Heart left ventricle (tissue), 13 donors: ENCODE measurements at regions not wholly inside any gene's neighbourhood (a gene's known extent, or its start where the extent isn't known, plus 50 kb on each side); places are given as distances from the start of the nearest gene placed in this dataset.

Experiments used
- POLR2A ChIP-seq, 2 donors: fragments of 450-650 bp; IDR thresholded peaks; one replicate each; pipeline ENCODE4 v1.6.1; 2017; ENCODE audit warnings: antibody characterized with exemption in 2 of 2, mild to moderate bottlenecking in 2 of 2, moderate library complexity in 2 of 2
- TF ChIP-seq, protein P1 (sequence below), 12 donors: fragments of 200-600 bp; sonication (generic) in 4 of 12; IDR thresholded peaks; one replicate each; pipeline versions ENCODE4 v1.5.0 to v1.8.0; 2018 to 2022; ENCODE audit warnings: antibody characterized with exemption in 12 of 12, mild to moderate bottlenecking in 5 of 12
- donor health status: ischemic (EF 13 %, LVEDD 7.1; RV severe dilation, severe dysfunction).
- donor health status: DM: no; HTN: yes; CAD: no.
- donor health status: DM: no; HTN: no; CAD: no.
- donor health status: ischemic (EF 25% LVEDD 6.9; RV normal size, moderate dysfunction).
- donor health status: ischemic (EF 25% LVEDD 5.7; RV mildly dilated, moderate dysfunction).
- donor health status: ischemic (EF 35%, LVEDD 5.7; RV mildly dilated, moderate dysfunction).
- donor health status: nonischemic (EF 11% LVEDD 7.7; RV severe dilation, severe dysfunction).
- donor health status: DM: yes; HTN: yes; CAD: no.
- donor health status: PGD.
- donor health status: ischemic (EF 29% LVEDD 5.4; RV normal size, mild dysfunction).
- donor health status: nonischemic (EF 23%, LVEDD 6.1; RV moderate dilation, normal function).

DNA sequence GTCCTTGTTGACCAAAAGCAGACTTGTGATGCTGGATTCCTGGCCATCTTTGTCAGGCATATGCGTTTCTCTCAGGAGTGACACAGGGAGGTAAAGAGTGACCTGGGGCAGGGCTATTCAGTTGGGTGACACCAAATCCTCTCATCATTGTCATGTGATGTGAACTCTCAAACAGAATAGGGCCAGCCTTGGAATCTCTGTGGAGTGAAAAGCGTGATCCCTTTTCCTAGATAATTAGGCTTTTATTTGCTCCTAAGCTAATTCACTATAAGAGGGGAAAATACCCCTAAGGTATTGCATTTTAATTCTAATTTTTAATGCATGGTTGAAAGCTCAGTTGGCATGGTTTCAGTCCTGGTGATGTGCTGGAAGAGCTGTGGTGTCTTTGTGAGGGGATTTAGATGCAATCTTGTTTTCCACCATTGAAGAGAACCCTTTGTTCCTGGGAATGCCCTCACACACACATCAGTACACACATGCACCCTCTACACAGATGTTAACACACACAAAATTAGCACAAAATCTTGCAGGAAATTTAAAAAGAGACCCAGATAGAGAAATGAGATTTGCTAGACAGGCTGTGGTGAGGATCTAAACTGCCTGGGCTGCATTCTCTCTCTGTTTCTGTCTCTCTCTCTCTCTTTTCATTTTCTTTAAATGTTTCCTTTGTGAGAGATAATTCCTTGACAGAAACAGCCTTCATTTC is 349.9 kb downstream of the TSN start:
- TF ChIP-seq, protein P1, sequence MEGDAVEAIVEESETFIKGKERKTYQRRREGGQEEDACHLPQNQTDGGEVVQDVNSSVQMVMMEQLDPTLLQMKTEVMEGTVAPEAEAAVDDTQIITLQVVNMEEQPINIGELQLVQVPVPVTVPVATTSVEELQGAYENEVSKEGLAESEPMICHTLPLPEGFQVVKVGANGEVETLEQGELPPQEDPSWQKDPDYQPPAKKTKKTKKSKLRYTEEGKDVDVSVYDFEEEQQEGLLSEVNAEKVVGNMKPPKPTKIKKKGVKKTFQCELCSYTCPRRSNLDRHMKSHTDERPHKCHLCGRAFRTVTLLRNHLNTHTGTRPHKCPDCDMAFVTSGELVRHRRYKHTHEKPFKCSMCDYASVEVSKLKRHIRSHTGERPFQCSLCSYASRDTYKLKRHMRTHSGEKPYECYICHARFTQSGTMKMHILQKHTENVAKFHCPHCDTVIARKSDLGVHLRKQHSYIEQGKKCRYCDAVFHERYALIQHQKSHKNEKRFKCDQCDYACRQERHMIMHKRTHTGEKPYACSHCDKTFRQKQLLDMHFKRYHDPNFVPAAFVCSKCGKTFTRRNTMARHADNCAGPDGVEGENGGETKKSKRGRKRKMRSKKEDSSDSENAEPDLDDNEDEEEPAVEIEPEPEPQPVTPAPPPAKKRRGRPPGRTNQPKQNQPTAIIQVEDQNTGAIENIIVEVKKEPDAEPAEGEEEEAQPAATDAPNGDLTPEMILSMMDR (IDR thresholded peaks at IDR 0.05): no peak
- no peak for TF ChIP-seq POLR2A (IDR thresholded peaks at IDR 0.05)
